Stomach (tissue), 4 donors: ENCODE measurements at regions not wholly inside any gene's neighbourhood (a gene's known extent, or its start where the extent isn't known, plus 50 kb on each side); places are given as distances from the start of the nearest gene placed in this dataset.

Experiments
- EP300 ChIP-seq: sonication (generic); formaldehyde crosslinking; IDR thresholded peaks from one replicate; pipeline ENCODE4 v1.6.1; 2017; ENCODE audit warnings: antibody characterized with exemption
- POLR2A ChIP-seq, 4 donors: fragments of 450-650 bp; IDR thresholded peaks; one replicate each; pipeline ENCODE4 v1.6.1; 2016; ENCODE audit warnings: antibody characterized with exemption in 4 of 4, control low read depth in 2 of 4, mild to moderate bottlenecking in 1 of 4, moderate library complexity in 1 of 4
- TF ChIP-seq, protein P1 (sequence below), 7 experiments: fragments of 450-650 bp in 4 of 7; fragments of 200-600 bp in 3 of 7; sonication (generic) in 3 of 7; IDR thresholded peaks; one replicate each; pipeline ENCODE4 v1.5.1; 2016 to 2019; ENCODE audit warnings: antibody characterized with exemption in 7 of 7, control low read depth in 2 of 7, mild to moderate bottlenecking in 1 of 7

- TF ChIP-seq, protein P1, sequence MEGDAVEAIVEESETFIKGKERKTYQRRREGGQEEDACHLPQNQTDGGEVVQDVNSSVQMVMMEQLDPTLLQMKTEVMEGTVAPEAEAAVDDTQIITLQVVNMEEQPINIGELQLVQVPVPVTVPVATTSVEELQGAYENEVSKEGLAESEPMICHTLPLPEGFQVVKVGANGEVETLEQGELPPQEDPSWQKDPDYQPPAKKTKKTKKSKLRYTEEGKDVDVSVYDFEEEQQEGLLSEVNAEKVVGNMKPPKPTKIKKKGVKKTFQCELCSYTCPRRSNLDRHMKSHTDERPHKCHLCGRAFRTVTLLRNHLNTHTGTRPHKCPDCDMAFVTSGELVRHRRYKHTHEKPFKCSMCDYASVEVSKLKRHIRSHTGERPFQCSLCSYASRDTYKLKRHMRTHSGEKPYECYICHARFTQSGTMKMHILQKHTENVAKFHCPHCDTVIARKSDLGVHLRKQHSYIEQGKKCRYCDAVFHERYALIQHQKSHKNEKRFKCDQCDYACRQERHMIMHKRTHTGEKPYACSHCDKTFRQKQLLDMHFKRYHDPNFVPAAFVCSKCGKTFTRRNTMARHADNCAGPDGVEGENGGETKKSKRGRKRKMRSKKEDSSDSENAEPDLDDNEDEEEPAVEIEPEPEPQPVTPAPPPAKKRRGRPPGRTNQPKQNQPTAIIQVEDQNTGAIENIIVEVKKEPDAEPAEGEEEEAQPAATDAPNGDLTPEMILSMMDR (IDR thresholded peaks at IDR 0.05): no peak
- TF ChIP-seq POLR2A (IDR thresholded peaks at IDR 0.05) (no peak), EP300 (no peak)
These were observed 105.0 kb upstream of the JUN start for GRCh38 chr1:58888833-58889232.
